ENCODE measurements at regions not wholly inside any gene's neighbourhood (a gene's known extent, or its start where the extent isn't known, plus 50 kb on each side); places are given as distances from the start of the nearest gene placed in this dataset.

DNA sequence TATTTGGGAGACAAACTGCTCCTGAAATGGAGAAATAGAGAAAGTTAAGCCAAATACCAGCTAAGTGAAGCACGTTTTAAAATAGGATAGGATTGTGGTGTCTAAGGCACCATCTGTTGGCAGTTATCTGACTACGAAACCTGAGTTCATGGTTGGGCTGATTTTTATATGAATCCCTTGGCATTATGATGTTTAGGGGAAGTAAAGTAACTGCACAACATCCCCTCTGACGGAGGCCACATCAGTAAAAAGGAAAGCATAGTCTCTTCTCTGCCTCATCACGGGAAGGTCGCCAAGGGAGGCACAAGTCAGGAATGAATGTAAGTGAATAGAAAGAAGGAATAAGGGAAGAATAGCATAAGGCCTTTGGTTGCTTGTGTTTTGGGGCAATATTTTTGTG lies 128.0 kb downstream of the PRRX1 start:
- no peaks in the 10 kb centered on the region for H4K20me1 ChIP-seq (replicated peaks; ENCODE audit: insufficient read depth)
- Mint-ChIP-seq H3K4me1 (0 out of 3 replicates have a peak, but pooled peaks cover 4% of the 10 kb centered on the region), H3K9me3 (no peaks in the 10 kb centered on the region), H3K27me3 (ENCODE audit: insufficient read depth, low read depth, poor library complexity) (no peaks in the 10 kb centered on the region), H3K27ac (no peak overlapping the region), H3K36me3 (ENCODE audit: low read depth) (no peaks in the 10 kb centered on the region), H3K4me3 (no peak overlapping the region)
- no peak overlapping the region for H3K4me2 ChIP-seq
- TF ChIP-seq, protein P1, sequence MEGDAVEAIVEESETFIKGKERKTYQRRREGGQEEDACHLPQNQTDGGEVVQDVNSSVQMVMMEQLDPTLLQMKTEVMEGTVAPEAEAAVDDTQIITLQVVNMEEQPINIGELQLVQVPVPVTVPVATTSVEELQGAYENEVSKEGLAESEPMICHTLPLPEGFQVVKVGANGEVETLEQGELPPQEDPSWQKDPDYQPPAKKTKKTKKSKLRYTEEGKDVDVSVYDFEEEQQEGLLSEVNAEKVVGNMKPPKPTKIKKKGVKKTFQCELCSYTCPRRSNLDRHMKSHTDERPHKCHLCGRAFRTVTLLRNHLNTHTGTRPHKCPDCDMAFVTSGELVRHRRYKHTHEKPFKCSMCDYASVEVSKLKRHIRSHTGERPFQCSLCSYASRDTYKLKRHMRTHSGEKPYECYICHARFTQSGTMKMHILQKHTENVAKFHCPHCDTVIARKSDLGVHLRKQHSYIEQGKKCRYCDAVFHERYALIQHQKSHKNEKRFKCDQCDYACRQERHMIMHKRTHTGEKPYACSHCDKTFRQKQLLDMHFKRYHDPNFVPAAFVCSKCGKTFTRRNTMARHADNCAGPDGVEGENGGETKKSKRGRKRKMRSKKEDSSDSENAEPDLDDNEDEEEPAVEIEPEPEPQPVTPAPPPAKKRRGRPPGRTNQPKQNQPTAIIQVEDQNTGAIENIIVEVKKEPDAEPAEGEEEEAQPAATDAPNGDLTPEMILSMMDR (conservative IDR thresholded peaks at IDR 0.05; ENCODE audit: low read depth in 2 of 2) = no peak
- TF ChIP-seq, protein P2, sequence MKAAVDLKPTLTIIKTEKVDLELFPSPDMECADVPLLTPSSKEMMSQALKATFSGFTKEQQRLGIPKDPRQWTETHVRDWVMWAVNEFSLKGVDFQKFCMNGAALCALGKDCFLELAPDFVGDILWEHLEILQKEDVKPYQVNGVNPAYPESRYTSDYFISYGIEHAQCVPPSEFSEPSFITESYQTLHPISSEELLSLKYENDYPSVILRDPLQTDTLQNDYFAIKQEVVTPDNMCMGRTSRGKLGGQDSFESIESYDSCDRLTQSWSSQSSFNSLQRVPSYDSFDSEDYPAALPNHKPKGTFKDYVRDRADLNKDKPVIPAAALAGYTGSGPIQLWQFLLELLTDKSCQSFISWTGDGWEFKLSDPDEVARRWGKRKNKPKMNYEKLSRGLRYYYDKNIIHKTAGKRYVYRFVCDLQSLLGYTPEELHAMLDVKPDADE (IDR thresholded peaks at IDR 0.05) = no peak
- TF ChIP-seq EZH2phosphoT487 (IDR thresholded peaks at IDR 0.05; ENCODE audit: unreplicated experiment) (no peak), CREB1 (CRISPR knock-in tag; IDR thresholded peaks at IDR 0.05; ENCODE audit: low read depth) (no peak), POLR2AphosphoS5 (IDR thresholded peaks at IDR 0.05; ENCODE audit: low read depth) (no peak), ZNF114 (CRISPR knock-in tag; IDR thresholded peaks at IDR 0.05) (no peak), ZNF331 (CRISPR knock-in tag; IDR thresholded peaks at IDR 0.05; ENCODE audit: low read depth) (no peak), NANOG (IDR thresholded peaks at IDR 0.05; ENCODE audit: borderline replicate concordance) (no peak), STAT1 (IDR thresholded peaks at IDR 0.05; ENCODE audit: unreplicated experiment) (no peak), JUNB (IDR thresholded peaks at IDR 0.05; ENCODE audit: unreplicated experiment) (no peak), EZH2 (IDR thresholded peaks at IDR 0.05; ENCODE audit: low read depth, unreplicated experiment) (no peak)
- TF ChIP-seq, protein P3, sequence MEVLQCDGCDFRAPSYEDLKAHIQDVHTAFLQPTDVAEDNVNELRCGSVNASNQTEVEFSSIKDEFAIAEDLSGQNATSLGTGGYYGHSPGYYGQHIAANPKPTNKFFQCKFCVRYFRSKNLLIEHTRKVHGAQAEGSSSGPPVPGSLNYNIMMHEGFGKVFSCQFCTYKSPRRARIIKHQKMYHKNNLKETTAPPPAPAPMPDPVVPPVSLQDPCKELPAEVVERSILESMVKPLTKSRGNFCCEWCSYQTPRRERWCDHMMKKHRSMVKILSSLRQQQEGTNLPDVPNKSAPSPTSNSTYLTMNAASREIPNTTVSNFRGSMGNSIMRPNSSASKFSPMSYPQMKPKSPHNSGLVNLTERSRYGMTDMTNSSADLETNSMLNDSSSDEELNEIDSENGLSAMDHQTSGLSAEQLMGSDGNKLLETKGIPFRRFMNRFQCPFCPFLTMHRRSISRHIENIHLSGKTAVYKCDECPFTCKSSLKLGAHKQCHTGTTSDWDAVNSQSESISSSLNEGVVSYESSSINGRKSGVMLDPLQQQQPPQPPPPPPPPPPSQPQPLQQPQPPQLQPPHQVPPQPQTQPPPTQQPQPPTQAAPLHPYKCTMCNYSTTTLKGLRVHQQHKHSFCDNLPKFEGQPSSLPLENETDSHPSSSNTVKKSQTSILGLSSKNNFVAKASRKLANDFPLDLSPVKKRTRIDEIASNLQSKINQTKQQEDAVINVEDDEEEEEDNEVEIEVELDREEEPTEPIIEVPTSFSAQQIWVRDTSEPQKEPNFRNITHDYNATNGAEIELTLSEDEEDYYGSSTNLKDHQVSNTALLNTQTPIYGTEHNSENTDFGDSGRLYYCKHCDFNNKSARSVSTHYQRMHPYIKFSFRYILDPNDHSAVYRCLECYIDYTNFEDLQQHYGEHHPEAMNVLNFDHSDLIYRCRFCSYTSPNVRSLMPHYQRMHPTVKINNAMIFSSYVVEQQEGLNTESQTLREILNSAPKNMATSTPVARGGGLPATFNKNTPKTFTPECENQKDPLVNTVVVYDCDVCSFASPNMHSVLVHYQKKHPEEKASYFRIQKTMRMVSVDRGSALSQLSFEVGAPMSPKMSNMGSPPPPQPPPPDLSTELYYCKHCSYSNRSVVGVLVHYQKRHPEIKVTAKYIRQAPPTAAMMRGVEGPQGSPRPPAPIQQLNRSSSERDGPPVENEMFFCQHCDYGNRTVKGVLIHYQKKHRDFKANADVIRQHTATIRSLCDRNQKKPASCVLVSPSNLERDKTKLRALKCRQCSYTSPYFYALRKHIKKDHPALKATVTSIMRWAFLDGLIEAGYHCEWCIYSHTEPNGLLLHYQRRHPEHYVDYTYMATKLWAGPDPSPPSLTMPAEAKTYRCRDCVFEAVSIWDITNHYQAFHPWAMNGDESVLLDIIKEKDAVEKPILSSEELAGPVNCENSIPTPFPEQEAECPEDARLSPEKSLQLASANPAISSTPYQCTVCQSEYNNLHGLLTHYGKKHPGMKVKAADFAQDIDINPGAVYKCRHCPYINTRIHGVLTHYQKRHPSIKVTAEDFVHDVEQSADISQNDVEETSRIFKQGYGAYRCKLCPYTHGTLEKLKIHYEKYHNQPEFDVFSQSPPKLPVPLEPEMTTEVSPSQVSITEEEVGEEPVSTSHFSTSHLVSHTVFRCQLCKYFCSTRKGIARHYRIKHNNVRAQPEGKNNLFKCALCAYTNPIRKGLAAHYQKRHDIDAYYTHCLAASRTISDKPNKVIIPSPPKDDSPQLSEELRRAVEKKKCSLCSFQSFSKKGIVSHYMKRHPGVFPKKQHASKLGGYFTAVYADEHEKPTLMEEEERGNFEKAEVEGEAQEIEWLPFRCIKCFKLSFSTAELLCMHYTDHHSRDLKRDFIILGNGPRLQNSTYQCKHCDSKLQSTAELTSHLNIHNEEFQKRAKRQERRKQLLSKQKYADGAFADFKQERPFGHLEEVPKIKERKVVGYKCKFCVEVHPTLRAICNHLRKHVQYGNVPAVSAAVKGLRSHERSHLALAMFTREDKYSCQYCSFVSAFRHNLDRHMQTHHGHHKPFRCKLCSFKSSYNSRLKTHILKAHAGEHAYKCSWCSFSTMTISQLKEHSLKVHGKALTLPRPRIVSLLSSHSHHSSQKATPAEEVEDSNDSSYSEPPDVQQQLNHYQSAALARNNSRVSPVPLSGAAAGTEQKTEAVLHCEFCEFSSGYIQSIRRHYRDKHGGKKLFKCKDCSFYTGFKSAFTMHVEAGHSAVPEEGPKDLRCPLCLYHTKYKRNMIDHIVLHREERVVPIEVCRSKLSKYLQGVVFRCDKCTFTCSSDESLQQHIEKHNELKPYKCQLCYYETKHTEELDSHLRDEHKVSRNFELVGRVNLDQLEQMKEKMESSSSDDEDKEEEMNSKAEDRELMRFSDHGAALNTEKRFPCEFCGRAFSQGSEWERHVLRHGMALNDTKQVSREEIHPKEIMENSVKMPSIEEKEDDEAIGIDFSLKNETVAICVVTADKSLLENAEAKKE (CRISPR knock-in tag; IDR thresholded peaks at IDR 0.05) = no peak
- TF ChIP-seq, protein P4, sequence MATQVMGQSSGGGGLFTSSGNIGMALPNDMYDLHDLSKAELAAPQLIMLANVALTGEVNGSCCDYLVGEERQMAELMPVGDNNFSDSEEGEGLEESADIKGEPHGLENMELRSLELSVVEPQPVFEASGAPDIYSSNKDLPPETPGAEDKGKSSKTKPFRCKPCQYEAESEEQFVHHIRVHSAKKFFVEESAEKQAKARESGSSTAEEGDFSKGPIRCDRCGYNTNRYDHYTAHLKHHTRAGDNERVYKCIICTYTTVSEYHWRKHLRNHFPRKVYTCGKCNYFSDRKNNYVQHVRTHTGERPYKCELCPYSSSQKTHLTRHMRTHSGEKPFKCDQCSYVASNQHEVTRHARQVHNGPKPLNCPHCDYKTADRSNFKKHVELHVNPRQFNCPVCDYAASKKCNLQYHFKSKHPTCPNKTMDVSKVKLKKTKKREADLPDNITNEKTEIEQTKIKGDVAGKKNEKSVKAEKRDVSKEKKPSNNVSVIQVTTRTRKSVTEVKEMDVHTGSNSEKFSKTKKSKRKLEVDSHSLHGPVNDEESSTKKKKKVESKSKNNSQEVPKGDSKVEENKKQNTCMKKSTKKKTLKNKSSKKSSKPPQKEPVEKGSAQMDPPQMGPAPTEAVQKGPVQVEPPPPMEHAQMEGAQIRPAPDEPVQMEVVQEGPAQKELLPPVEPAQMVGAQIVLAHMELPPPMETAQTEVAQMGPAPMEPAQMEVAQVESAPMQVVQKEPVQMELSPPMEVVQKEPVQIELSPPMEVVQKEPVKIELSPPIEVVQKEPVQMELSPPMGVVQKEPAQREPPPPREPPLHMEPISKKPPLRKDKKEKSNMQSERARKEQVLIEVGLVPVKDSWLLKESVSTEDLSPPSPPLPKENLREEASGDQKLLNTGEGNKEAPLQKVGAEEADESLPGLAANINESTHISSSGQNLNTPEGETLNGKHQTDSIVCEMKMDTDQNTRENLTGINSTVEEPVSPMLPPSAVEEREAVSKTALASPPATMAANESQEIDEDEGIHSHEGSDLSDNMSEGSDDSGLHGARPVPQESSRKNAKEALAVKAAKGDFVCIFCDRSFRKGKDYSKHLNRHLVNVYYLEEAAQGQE (IDR thresholded peaks at IDR 0.05; ENCODE audit: unreplicated experiment) = no peak
- no peaks in the 10 kb centered on the region for H3K79me2 ChIP-seq (replicated peaks; ENCODE audit: insufficient read depth)
- H3K4me1 ChIP-seq (ENCODE audit: insufficient read depth) = no peaks in the 10 kb centered on the region
- ATAC-seq (no peak), DNase-seq (ENCODE audit: low spot score) (no peak)
- no peaks in the 10 kb centered on the region for H3K27me3 ChIP-seq (ENCODE audit: insufficient read depth)
- no peaks in the 10 kb centered on the region for H3K36me3 ChIP-seq (ENCODE audit: insufficient read depth)
- H3K4me3 ChIP-seq = no peak overlapping the region
- no peaks in the 10 kb centered on the region for H3K9me2 ChIP-seq (ENCODE audit: insufficient read depth)
- H2AFZ ChIP-seq = no peak overlapping the region
- H3F3A ChIP-seq (replicated peaks; ENCODE audit: low read depth) = no peaks in the 10 kb centered on the region
- no peak overlapping the region for H3K27ac ChIP-seq (ENCODE audit: low read depth)

Data from GM23338 (cell line).